ENCODE measurements at regions not wholly inside any gene's neighbourhood (a gene's known extent, or its start where the extent isn't known, plus 50 kb on each side); places are given as distances from the start of the nearest gene placed in this dataset.

GRCh38 chr4:80128941-80129340 lies 55.9 kb upstream of the ANTXR2 start:
- H3K9me3 ChIP-seq (ENCODE audit: severe bottlenecking): no peaks in the 10 kb centered on the region
- H3K36me3 ChIP-seq (ENCODE audit: low read depth): no peaks in the 10 kb centered on the region
- ATAC-seq (ENCODE audit: low read depth) (no peak), DNase-seq (ENCODE audit: low spot score) (no peak)
- H3K27me3 ChIP-seq (ENCODE audit: insufficient read depth, poor library complexity, severe bottlenecking): no peaks in the 10 kb centered on the region
- peaks cover 41% of the 10 kb centered on the region for H3K4me1 ChIP-seq (ENCODE audit: insufficient read depth, poor library complexity, severe bottlenecking)
- H3K4me3 ChIP-seq (ENCODE audit: severe bottlenecking): no peak overlapping the region
- no peak for TF ChIP-seq CTCF (IDR thresholded peaks at IDR 0.05; ENCODE audit: poor library complexity, severe bottlenecking)
- H3K27ac ChIP-seq (ENCODE audit: poor library complexity, severe bottlenecking): peak overlapping the region; percentile 75

DNA sequence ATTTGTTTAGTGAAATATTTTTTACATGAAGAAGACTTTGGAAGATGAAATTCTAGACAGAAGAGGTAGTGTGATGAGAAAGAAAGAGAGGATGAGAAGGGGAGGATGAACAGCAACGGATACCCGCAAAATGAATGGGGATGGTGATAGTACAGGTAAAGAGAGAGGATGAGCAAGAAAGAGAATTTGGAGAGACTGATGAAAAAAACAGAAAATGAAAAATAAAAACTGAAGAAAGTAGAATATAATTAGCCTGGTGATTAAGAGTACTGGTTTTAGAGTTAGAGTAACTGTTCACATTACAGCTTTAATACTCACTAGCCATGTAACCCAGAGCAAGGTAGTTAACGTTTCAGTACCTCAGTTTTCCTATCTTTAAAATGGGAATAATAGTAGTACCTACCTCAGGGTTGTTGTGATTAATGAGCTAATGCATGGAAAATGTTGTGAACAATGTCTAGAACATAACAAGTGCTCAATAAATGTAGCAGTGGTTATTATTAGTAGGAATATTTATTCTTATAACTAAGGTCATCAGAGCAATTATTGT lies 54.9 kb upstream of the ANTXR2 start:
- Histone ChIP-seq H3K36me3 (ENCODE audit: low read depth) (no peaks in the 10 kb centered on the region), H3K9me3 (ENCODE audit: severe bottlenecking) (no peaks in the 10 kb centered on the region), H3K27me3 (ENCODE audit: insufficient read depth, poor library complexity, severe bottlenecking) (no peaks in the 10 kb centered on the region), H3K27ac (ENCODE audit: poor library complexity, severe bottlenecking) (peak overlapping the region; percentile 75), H3K4me1 (ENCODE audit: insufficient read depth, poor library complexity, severe bottlenecking) (peaks cover 41% of the 10 kb centered on the region), H3K4me3 (ENCODE audit: severe bottlenecking) (no peak overlapping the region)
- no peak for TF ChIP-seq CTCF (IDR thresholded peaks at IDR 0.05; ENCODE audit: poor library complexity, severe bottlenecking)
- DNase-seq (ENCODE audit: low spot score) (no peak), ATAC-seq (ENCODE audit: low read depth) (no peak)

DNA sequence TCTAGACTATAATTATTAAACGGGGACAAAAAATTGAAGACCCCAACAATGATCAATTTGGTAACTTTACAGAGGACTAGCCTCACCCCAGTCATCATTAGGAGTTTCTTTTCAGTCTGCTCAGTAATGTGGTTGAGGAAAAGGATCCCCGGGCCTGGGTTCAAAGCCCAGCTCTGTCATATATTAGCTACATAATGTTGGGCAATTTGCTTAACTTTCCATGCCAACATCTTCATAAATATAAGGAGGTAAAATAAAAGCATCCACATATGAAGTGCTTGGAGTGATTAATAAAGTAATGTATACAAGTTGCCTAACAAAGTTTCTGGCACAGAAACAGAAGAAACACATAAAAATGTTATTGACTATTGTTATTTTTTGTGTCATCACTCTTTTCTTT lies 53.4 kb upstream of the ANTXR2 start:
- H3K9me3 ChIP-seq (ENCODE audit: severe bottlenecking): no peaks in the 10 kb centered on the region
- H3K4me3 ChIP-seq (ENCODE audit: severe bottlenecking): no peak overlapping the region
- TF ChIP-seq CTCF (IDR thresholded peaks at IDR 0.05; ENCODE audit: poor library complexity, severe bottlenecking): no peak
- H3K4me1 ChIP-seq (ENCODE audit: insufficient read depth, poor library complexity, severe bottlenecking): peaks cover 41% of the 10 kb centered on the region
- H3K36me3 ChIP-seq (ENCODE audit: low read depth): no peaks in the 10 kb centered on the region
- DNase-seq (ENCODE audit: low spot score) (no peak), ATAC-seq (ENCODE audit: low read depth) (no peak)
- H3K27ac ChIP-seq (ENCODE audit: poor library complexity, severe bottlenecking): peak overlapping the region; percentile 75
- H3K27me3 ChIP-seq (ENCODE audit: insufficient read depth, poor library complexity, severe bottlenecking): no peaks in the 10 kb centered on the region

DNA sequence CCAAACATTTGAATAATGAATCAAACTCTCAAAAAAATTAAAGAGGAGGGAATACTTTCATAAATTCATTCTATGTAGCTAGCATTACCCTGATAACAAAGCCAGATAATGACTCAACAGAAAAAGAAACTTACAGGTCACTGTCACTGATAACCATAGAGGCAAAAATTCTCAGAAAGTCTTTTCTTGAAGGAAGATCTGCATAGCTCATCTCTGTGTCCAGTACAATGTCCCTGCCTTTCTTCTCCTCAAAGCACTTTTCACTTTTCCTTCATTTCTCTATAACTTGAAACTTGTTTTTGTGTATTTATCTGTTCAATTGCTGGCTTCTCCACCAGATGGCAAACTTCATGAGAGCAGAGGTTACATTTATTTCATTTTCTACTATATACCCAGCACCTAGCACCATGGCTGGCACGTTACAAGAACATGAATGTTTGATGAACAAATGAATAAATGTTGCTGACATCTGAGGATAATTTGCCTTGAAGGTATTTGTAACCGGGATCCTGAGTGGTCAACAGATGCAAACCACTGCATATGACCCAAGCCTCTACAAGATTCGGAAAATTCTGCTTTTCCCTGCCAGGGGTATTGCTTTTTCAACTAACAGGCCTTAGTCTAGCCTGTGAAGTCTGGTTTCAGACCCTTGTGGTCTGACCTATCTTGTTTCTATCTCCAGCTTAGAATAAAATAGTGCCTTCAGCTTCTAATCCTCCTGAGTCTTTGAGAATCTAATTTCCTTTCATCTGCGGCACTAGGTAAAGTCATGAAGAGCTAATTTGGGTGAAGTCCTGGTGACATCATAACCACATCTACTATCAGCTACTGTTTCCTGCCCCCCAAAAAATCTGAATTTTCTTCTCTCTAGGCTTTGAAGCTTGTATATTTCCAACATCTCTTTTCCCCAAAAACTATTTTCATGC lies 52.5 kb upstream of the ANTXR2 start:
- DNase-seq (ENCODE audit: low spot score) (no peak), ATAC-seq (ENCODE audit: low read depth) (peak; percentile 32; the same call in 1 of the 3 replicates)
- H3K27me3 ChIP-seq (ENCODE audit: insufficient read depth, poor library complexity, severe bottlenecking): no peaks in the 10 kb centered on the region
- no peaks in the 10 kb centered on the region for H3K9me3 ChIP-seq (ENCODE audit: severe bottlenecking)
- peak; percentile 76 for TF ChIP-seq CTCF (IDR thresholded peaks at IDR 0.05; ENCODE audit: poor library complexity, severe bottlenecking)
- H3K4me1 ChIP-seq (ENCODE audit: insufficient read depth, poor library complexity, severe bottlenecking): peaks cover 41% of the 10 kb centered on the region
- peak overlapping the region; percentile 75 for H3K27ac ChIP-seq (ENCODE audit: poor library complexity, severe bottlenecking)
- H3K4me3 ChIP-seq (ENCODE audit: severe bottlenecking): no peak overlapping the region
- no peaks in the 10 kb centered on the region for H3K36me3 ChIP-seq (ENCODE audit: low read depth)
